K562 (cell line): ENCODE measurements at regions not wholly inside any gene's neighbourhood (a gene's known extent, or its start where the extent isn't known, plus 50 kb on each side); places are given as distances from the start of the nearest gene placed in this dataset.
"Not testable (repeated sequence)": the region's sequence is repeated elsewhere in the genome, so short reads cannot be mapped to it uniquely, and the experiment has no call there.

Experiments
- ADNP ChIP-seq: fragments of 200-800 bp; sonication (Bioruptor generic); IDR thresholded peaks from 2 replicates; pipeline ENCODE4 v1.6.1; 2016; ENCODE audit warnings: missing genetic modification characterization, missing compliant biosample characterization
- CEBPB ChIP-seq: fragments of 450-650 bp; IDR thresholded peaks from 2 replicates; pipeline ENCODE4 v1.6.1; 2016; ENCODE audit warnings: missing genetic modification characterization, missing compliant biosample characterization
- EP300 ChIP-seq: IDR thresholded peaks from 2 replicates; pipeline ENCODE4 v1.6.1; 2012; ENCODE audit warnings: low read length, improper control_type of control experiment
- GMEB1 ChIP-seq: fragments of 250-450 bp; sonication (Bioruptor Pico); IDR thresholded peaks from 2 replicates; pipeline ENCODE4 v1.4.0; 2020; ENCODE audit warnings: mild to moderate bottlenecking
- MLX ChIP-seq, 2 experiments: fragments of 450-650 bp in 1 of 2; sonication (generic) in 1 of 2; formaldehyde crosslinking; conservative IDR thresholded peaks; 2 replicates each; pipeline versions ENCODE4 v1.4.0 to v1.8.1; 2020 to 2022; ENCODE audit warnings: mild to moderate bottlenecking in 1 of 2, missing genetic modification reagents in 1 of 2
- NEUROD1 ChIP-seq: fragments of 150-350 bp; IDR thresholded peaks from 2 replicates; pipeline ENCODE4 v1.6.1; 2014; ENCODE audit warnings: borderline replicate concordance, low read length, low read depth; ENCODE audit not compliant: partially characterized antibody
- POLR2A ChIP-seq: fragments of 450-650 bp; conservative IDR thresholded peaks from 2 replicates; pipeline ENCODE4 v1.6.1; 2016
- POLR2AphosphoS5 ChIP-seq: IDR thresholded peaks from 2 replicates; pipeline ENCODE4 v1.6.1; 2011; ENCODE audit warnings: mild to moderate bottlenecking, low read depth, low read length, moderate library complexity; ENCODE audit not compliant: control insufficient read depth, insufficient read depth
- REST ChIP-seq, 2 experiments: fragments of 450-650 bp; formaldehyde crosslinking in 1 of 2; IDR thresholded peaks; 2 replicates each; pipeline versions ENCODE4 v1.4.0 to v1.6.1; 2014 to 2020; ENCODE audit warnings: mild to moderate bottlenecking in 2 of 2, borderline replicate concordance in 1 of 2, low read depth in 1 of 2
- STAT6 ChIP-seq: sonication (generic); formaldehyde crosslinking; IDR thresholded peaks from 2 replicates; pipeline ENCODE4 v1.8.1; 2023; ENCODE audit warnings: mild to moderate bottlenecking, missing genetic modification reagents
- ZKSCAN3 ChIP-seq: fragments of 250-450 bp; sonication (Bioruptor Pico); IDR thresholded peaks from 2 replicates; pipeline ENCODE4 v1.4.0; 2020
- ZNF589 ChIP-seq: fragments of 200-800 bp; sonication (Bioruptor generic); IDR thresholded peaks from 2 replicates; pipeline ENCODE4 v1.6.1; 2016; ENCODE audit warnings: low read depth, missing genetic modification characterization, missing compliant biosample characterization

DNA sequence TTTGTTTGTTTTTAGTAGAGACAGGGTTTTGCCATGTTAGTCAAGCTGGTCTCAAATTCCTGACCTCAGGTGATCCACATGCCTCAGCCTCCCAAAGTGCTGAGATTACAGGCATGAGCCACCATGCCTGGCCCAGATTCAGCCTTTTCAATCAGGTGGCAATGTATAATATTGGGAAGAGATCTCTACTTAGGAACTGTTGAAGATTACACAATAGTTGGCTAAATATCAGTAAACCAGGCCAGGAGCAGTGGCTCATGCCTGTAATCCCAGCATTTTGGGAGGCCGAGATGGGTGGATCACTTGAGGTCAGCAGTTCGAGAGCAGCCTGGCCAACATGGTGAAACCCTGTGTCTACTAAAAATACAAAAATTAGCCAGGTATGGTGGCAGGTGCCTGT lies 101.1 kb upstream of the LOC128125822 start:
- not testable (repeated sequence) for TF ChIP-seq ZKSCAN3 (CRISPR knock-in tag); POLR2A; ADNP (tag); NEUROD1; MLX (CRISPR knock-in tag; conservative IDR thresholded peaks at IDR 0.05); ZNF589; POLR2AphosphoS5; EP300; REST (IDR thresholded peaks at IDR 0.05; ENCODE audit: borderline replicate concordance); REST (CRISPR knock-in tag; IDR thresholded peaks at IDR 0.05; ENCODE audit: low read depth); STAT6 (CRISPR knock-in tag); GMEB1 (CRISPR knock-in tag)
- TF ChIP-seq CEBPB (tag) = 0 out of 2 replicates have a peak, but pooled peaks have one; percentile 9
